ENCODE measurements at regions not wholly inside any gene's neighbourhood (a gene's known extent, or its start where the extent isn't known, plus 50 kb on each side); places are given as distances from the start of the nearest gene placed in this dataset.

GRCh38 chr2:120536141-120536540, 190.2 kb downstream of the INHBB start (continued):
- no peak for TF ChIP-seq SAP30 (IDR thresholded peaks at IDR 0.05; ENCODE audit: insufficient read depth, insufficient replicate concordance, low read length)
- TF ChIP-seq ATF3 (IDR thresholded peaks at IDR 0.05; ENCODE audit: insufficient read depth, low read depth, low read length), result no peak
- TF ChIP-seq CHD1 (IDR thresholded peaks at IDR 0.05; ENCODE audit: low read depth, low read length), result no peak
- no peak for TF ChIP-seq NRF1 (IDR thresholded peaks at IDR 0.05; ENCODE audit: low read depth, low read length)
- TF ChIP-seq EGR1 (IDR thresholded peaks at IDR 0.05; ENCODE audit: borderline replicate concordance, low read depth, low read length), result no peak
